ENCODE measurements at regions not wholly inside any gene's neighbourhood (a gene's known extent, or its start where the extent isn't known, plus 50 kb on each side); places are given as distances from the start of the nearest gene placed in this dataset.
A peak's percentile ranks its signal among the peaks of the same experiment; 100 is the strongest.

DNA sequence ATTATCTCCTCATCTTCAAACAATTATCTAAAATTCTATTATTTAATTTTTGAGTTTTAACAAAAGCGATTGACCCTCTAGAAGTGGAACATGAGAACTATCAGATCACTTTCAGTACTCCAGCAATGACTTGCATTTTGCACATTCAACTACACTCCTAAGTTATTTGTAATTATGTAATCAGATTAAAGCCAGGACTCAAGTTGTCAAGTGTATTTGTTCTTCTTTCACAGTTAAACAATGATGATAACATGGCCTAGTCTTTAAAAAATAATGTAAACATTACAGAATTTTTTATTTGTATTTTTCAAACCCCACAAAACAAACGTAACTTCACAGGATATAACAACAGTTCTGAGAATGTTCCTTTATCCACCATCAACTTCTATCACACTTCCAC is 2148.9 kb upstream of the ACO1 start:
- POLR2A ChIA-PET: no interaction called here
- H4K20me1 ChIP-seq (ENCODE audit: insufficient read depth, low read length): no peaks in the 10 kb centered on the region
- DNase-seq (ENCODE audit: low spot score) (no peak), ATAC-seq (no peak), FAIRE-seq (no peak)
- no TSS peak for BruUV-seq (replicated peaks)
- CTCF ChIA-PET (ENCODE audit: low intra/inter-chr PET ratio, low total read pairs): no interaction called here
- H2AFZ ChIP-seq (ENCODE audit: low read length): no peak overlapping the region
- H3K79me2 ChIP-seq (ENCODE audit: insufficient read depth, low read length): no peaks in the 10 kb centered on the region
- TF ChIP-seq GABPB1 (CRISPR knock-in tag; IDR thresholded peaks at IDR 0.05) (no peak), NFE2L2 (IDR thresholded peaks at IDR 0.05; ENCODE audit: low read length) (peak; percentile 38; the same call in 1 of the 2 replicates)
- no peak overlapping the region for H3K9ac ChIP-seq (ENCODE audit: insufficient read depth, low read depth, low read length)
- H3K4me1 ChIP-seq (ENCODE audit: insufficient read depth, low read length): no peaks in the 10 kb centered on the region
- intact Hi-C loops (cut with micrococcal nuclease; ENCODE audit: unreplicated experiment) (no loop called here), in situ Hi-C loops (cut with HindIII; ENCODE audit: extremely low pct_ligation_motif_present, low pct_unique_long_range_greater_than_20kb) (no loop called here)
- H3K9me3 ChIP-seq (ENCODE audit: low read length): no peaks in the 10 kb centered on the region
- no peak overlapping the region for H3K27ac ChIP-seq (ENCODE audit: extremely low read length, insufficient read depth, low read length)
- no peaks in the 10 kb centered on the region for H3K27me3 ChIP-seq (ENCODE audit: control insufficient read depth in 1 of 2, insufficient read depth in 2 of 2, low read length in 2 of 2)
- no peak overlapping the region for H3K4me3 ChIP-seq (replicated peaks in 1 of 3; ENCODE audit: insufficient read depth in 1 of 3, low read depth in 2 of 3, low read length in 3 of 3)
- 3% methylated on average over 2 of the region's 2 CpGs for WGBS (ENCODE audit: low lambda C conversion rate)
- H3K4me2 ChIP-seq (ENCODE audit: low read depth, low read length): no peak overlapping the region
- no peaks in the 10 kb centered on the region for H3K36me3 ChIP-seq (replicated peaks in 1 of 2; ENCODE audit: control insufficient read depth in 1 of 2, insufficient read depth in 2 of 2, low read length in 2 of 2)

- DNase-seq (ENCODE audit: low spot score) (no peak), ATAC-seq (no peak), FAIRE-seq (no peak)
- Histone ChIP-seq H3K4me3 (replicated peaks in 1 of 3; ENCODE audit: insufficient read depth in 1 of 3, low read depth in 2 of 3, low read length in 3 of 3) (no peak overlapping the region), H3K36me3 (replicated peaks in 1 of 2; ENCODE audit: control insufficient read depth in 1 of 2, insufficient read depth in 2 of 2, low read length in 2 of 2) (no peaks in the 10 kb centered on the region), H4K20me1 (ENCODE audit: insufficient read depth, low read length) (no peaks in the 10 kb centered on the region), H3K27me3 (ENCODE audit: control insufficient read depth in 1 of 2, insufficient read depth in 2 of 2, low read length in 2 of 2) (no peaks in the 10 kb centered on the region), H3K27ac (ENCODE audit: extremely low read length, insufficient read depth, low read length) (no peak overlapping the region), H2AFZ (ENCODE audit: low read length) (no peak overlapping the region), H3K4me2 (ENCODE audit: low read depth, low read length) (no peak overlapping the region), H3K9ac (ENCODE audit: insufficient read depth, low read depth, low read length) (no peak overlapping the region), H3K4me1 (ENCODE audit: insufficient read depth, low read length) (no peaks in the 10 kb centered on the region), H3K9me3 (ENCODE audit: low read length) (no peaks in the 10 kb centered on the region), H3K79me2 (ENCODE audit: insufficient read depth, low read length) (no peaks in the 10 kb centered on the region)
- CTCF ChIA-PET (ENCODE audit: low intra/inter-chr PET ratio, low total read pairs): no interaction called here
- in situ Hi-C loops (cut with HindIII; ENCODE audit: extremely low pct_ligation_motif_present, low pct_unique_long_range_greater_than_20kb): no loop called here
- 0% methylated on average over 2 of the region's 2 CpGs for WGBS (ENCODE audit: low lambda C conversion rate)
- BruUV-seq (replicated peaks): no TSS peak
- intact Hi-C loops (cut with micrococcal nuclease; ENCODE audit: unreplicated experiment): no loop called here
- POLR2A ChIA-PET: no interaction called here
- no peak for TF ChIP-seq ERF (CRISPR knock-in tag; IDR thresholded peaks at IDR 0.05)
- TF ChIP-seq, protein P1, sequence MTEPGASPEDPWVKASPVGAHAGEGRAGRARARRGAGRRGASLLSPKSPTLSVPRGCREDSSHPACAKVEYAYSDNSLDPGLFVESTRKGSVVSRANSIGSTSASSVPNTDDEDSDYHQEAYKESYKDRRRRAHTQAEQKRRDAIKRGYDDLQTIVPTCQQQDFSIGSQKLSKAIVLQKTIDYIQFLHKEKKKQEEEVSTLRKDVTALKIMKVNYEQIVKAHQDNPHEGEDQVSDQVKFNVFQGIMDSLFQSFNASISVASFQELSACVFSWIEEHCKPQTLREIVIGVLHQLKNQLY (CRISPR knock-in tag; IDR thresholded peaks at IDR 0.05): no peak
- no peak for TF ChIP-seq HNRNPL (IDR thresholded peaks at IDR 0.05; ENCODE audit: low read depth, low read length)
- no peak for TF ChIP-seq ZNF510 (CRISPR knock-in tag; IDR thresholded peaks at IDR 0.05; ENCODE audit: low read depth)
- no peak for TF ChIP-seq ZC3H13 (CRISPR knock-in tag; IDR thresholded peaks at IDR 0.05)
- no peak for TF ChIP-seq SRSF1 (optimal IDR thresholded peaks at IDR 0.05; ENCODE audit: low read depth, low read length)
- TF ChIP-seq NFIC (IDR thresholded peaks at IDR 0.05; ENCODE audit: low read length): no peak
- TF ChIP-seq STAG1 (CRISPR knock-in tag; IDR thresholded peaks at IDR 0.05): no peak
- no peak for TF ChIP-seq GABPB1 (CRISPR knock-in tag; IDR thresholded peaks at IDR 0.05)
- TF ChIP-seq HNRNPK (IDR thresholded peaks at IDR 0.05; ENCODE audit: low read depth, low read length, poor library complexity, severe bottlenecking): no peak
- no peak for TF ChIP-seq PCBP1 (IDR thresholded peaks at IDR 0.05; ENCODE audit: borderline replicate concordance, low read depth, low read length)
- TF ChIP-seq GFI1 (CRISPR knock-in tag; IDR thresholded peaks at IDR 0.05; ENCODE audit: borderline replicate concordance): no peak
- TF ChIP-seq ZNF784 (CRISPR knock-in tag; IDR thresholded peaks at IDR 0.05; ENCODE audit: borderline replicate concordance): no peak
- TF ChIP-seq, protein P2, sequence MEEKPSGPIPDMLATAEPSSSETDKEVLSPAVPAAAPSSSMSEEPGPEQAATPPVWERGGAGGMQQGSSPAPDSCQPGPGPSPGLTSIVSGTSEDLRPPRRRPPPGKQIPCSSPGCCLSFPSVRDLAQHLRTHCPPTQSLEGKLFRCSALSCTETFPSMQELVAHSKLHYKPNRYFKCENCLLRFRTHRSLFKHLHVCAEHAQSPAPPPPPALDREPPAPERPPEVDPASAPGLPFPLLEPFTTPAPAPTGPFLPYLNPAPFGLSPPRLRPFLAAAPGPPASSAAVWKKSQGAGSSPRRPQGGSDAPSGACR (CRISPR knock-in tag; IDR thresholded peaks at IDR 0.05): no peak
- TF ChIP-seq ZNF549 (CRISPR knock-in tag; IDR thresholded peaks at IDR 0.05): no peak
- no peak for TF ChIP-seq PAX8 (CRISPR knock-in tag; IDR thresholded peaks at IDR 0.05; ENCODE audit: borderline replicate concordance)
These were observed 2144.6 kb upstream of the ACO1 start for GRCh38 chr9:30239878-30240277.
